ENCODE measurements at regions not wholly inside any gene's neighbourhood (a gene's known extent, or its start where the extent isn't known, plus 50 kb on each side); places are given as distances from the start of the nearest gene placed in this dataset.

- Histone ChIP-seq H3K4me1 (replicated peaks in 1 of 2; ENCODE audit: control insufficient read depth in 2 of 2, insufficient read depth in 2 of 2, low read length in 2 of 2) (no peaks in the 10 kb centered on the region), H3K4me2 (ENCODE audit: insufficient read depth, low read length) (no peak overlapping the region), H3K4me3 (no peak overlapping the region), H4K20me1 (replicated peaks; ENCODE audit: control insufficient read depth, insufficient read depth, low read length) (no peaks in the 10 kb centered on the region), H3K27ac (ENCODE audit: extremely low read depth, low read depth, low read length) (no peak overlapping the region), H2AFZ (ENCODE audit: low read depth, low read length) (no peak overlapping the region), H3K27me3 (ENCODE audit: control insufficient read depth in 2 of 2, insufficient read depth in 2 of 2, low read length in 2 of 2) (no peaks in the 10 kb centered on the region), H3K9me3 (replicated peaks; ENCODE audit: control insufficient read depth, insufficient read depth, low read depth, low read length) (no peaks in the 10 kb centered on the region), H3K79me2 (ENCODE audit: control insufficient read depth, insufficient read depth, low read length) (no peaks in the 10 kb centered on the region), H3K36me3 (ENCODE audit: control insufficient read depth, insufficient read depth, low read length) (no peaks in the 10 kb centered on the region), H3K9ac (ENCODE audit: insufficient read depth in 1 of 2, low read depth in 2 of 2, low read length in 2 of 2) (no peak overlapping the region), H3K9me1 (ENCODE audit: control insufficient read depth, insufficient read depth, low read length) (no peaks in the 10 kb centered on the region)
- DNase-seq (ENCODE audit: extremely low read depth in 1 of 4, low spot score in 3 of 4) (no peak), FAIRE-seq (no peak), ATAC-seq (no peak)
- no TSS peak for BruUV-seq (replicated peaks)
- POLR2A ChIA-PET, result no interaction called here
- no peak for TF ChIP-seq HNRNPL (IDR thresholded peaks at IDR 0.05; ENCODE audit: low read depth, low read length)
- no peak for TF ChIP-seq HDAC6 (IDR thresholded peaks at IDR 0.05; ENCODE audit: low read depth, low read length)
- TF ChIP-seq TSHZ1 (CRISPR knock-in tag; IDR thresholded peaks at IDR 0.05), result no peak
- TF ChIP-seq PRPF4 (IDR thresholded peaks at IDR 0.05; ENCODE audit: insufficient read depth, low read depth, low read length, poor library complexity, severe bottlenecking), result no peak
- no peak for TF ChIP-seq TAF1 (IDR thresholded peaks at IDR 0.05; ENCODE audit: control insufficient read depth, extremely low read depth, insufficient read depth, low read length, severe bottlenecking)
- TF ChIP-seq HDAC1 (IDR thresholded peaks at IDR 0.05), result no peak
- WGBS (ENCODE audit: insufficient coverage, low coverage, missing lambda C conversion rate), result 2% methylated on average over 5 of the region's 5 CpGs
- in situ Hi-C loops (cut with MboI) (no loop called here), intact Hi-C loops (cut with micrococcal nuclease) (no loop called here)
- CTCF ChIA-PET (ENCODE audit: low intra/inter-chr PET ratio), result no interaction called here
Measured at GRCh38 chr16:35176449-35176848, 1717.0 kb downstream of the TP53TG3F start.

Data from K562 (cell line).